OCI-LY3 (cell line): ENCODE measurements at regions not wholly inside any gene's neighbourhood (a gene's known extent, or its start where the extent isn't known, plus 50 kb on each side); places are given as distances from the start of the nearest gene placed in this dataset.

ENCODE experiments used
- H2AFZ ChIP-seq: fragments of 200-600, 300-600 bp; shearing (Covaris generic); 2 replicates; pipeline ENCODE4 v1.6.0; 2014; ENCODE audit warnings: antibody characterized with exemption, low read depth, low read length
- H3K27ac ChIP-seq: fragments of 200-600, 300-600 bp; sonication (generic); 2 replicates; pipeline ENCODE4 v1.5.1; 2014; ENCODE audit warnings: mild to moderate bottlenecking, low read length, moderate library complexity, mixed read lengths
- H3K27me3 ChIP-seq: fragments of 200-600, 300-600 bp; sonication (generic); 2 replicates; pipeline ENCODE4 v1.6.1; 2014; ENCODE audit warnings: low read depth, low read length, mixed read lengths
- H3K36me3 ChIP-seq: fragments of 200-600, 300-600 bp; sonication (generic); replicated peaks from 2 replicates; pipeline ENCODE3; 2014; ENCODE audit warnings: low read depth, low read length, mixed read lengths
- H3K4me1 ChIP-seq: fragments of 300-600, 200-600 bp; sonication (generic); 2 replicates; pipeline ENCODE4 v1.6.1; 2014; ENCODE audit warnings: low read length, mixed read lengths
- H3K4me2 ChIP-seq: fragments of 200-600, 300-600 bp; sonication (generic); 2 replicates; pipeline ENCODE4 v1.6.1; 2014; ENCODE audit warnings: low read length, mixed read lengths
- H3K4me3 ChIP-seq: fragments of 300-600, 200-600 bp; sonication (generic); 2 replicates; pipeline ENCODE4 v1.5.1; 2014; ENCODE audit warnings: antibody characterized with exemption, mild to moderate bottlenecking, low read length, moderate library complexity
- H3K79me2 ChIP-seq: fragments of 300-600, 200-600 bp; shearing (Covaris generic); 2 replicates; pipeline ENCODE4 v1.6.1; 2014; ENCODE audit warnings: mild to moderate bottlenecking, low read length, mixed read lengths
- H3K9ac ChIP-seq: fragments of 300-600, 200-600 bp; shearing (Covaris generic); 2 replicates; pipeline ENCODE4 v1.6.0; 2014; ENCODE audit warnings: mild to moderate bottlenecking, low read length, moderate library complexity
- H3K9me3 ChIP-seq: fragments of 200-600, 300-600 bp; shearing (Covaris generic); 2 replicates; pipeline ENCODE4 v1.6.1; 2014; ENCODE audit warnings: low read length, mixed read lengths; ENCODE audit not compliant: insufficient read depth
- H4K20me1 ChIP-seq: fragments of 200-600, 300-600 bp; sonication (generic); 2 replicates; pipeline ENCODE4 v1.6.1; 2016; ENCODE audit warnings: low read length, mixed read lengths; ENCODE audit not compliant: insufficient read depth
- CTCF ChIP-seq: fragments of 200-600, 300-600 bp; sonication (generic); IDR thresholded peaks from 2 replicates; pipeline ENCODE4 v1.5.1; 2014; ENCODE audit warnings: antibody characterized with exemption, low read length, low read depth
- EZH2phosphoT487 ChIP-seq: fragments of 200-600 bp; shearing (Covaris generic); IDR thresholded peaks from 2 replicates; pipeline ENCODE4 v1.6.1; 2018; ENCODE audit warnings: antibody characterized with exemption, mixed run types, low read depth

- peak overlapping the region; percentile 45 for H3K4me2 ChIP-seq
- H3K27ac ChIP-seq, result no peak overlapping the region
- H3K4me3 ChIP-seq, result peak overlapping the region; percentile 43; the same call in 1 of the 2 replicates
- no peaks in the 10 kb centered on the region for H3K36me3 ChIP-seq
- 0 out of 2 replicates have a peak, but pooled peaks cover 4% of the 10 kb centered on the region for H3K27me3 ChIP-seq
- H3K9me3 ChIP-seq, result no peaks in the 10 kb centered on the region
- no peaks in the 10 kb centered on the region for H3K79me2 ChIP-seq
- peaks cover 9% of the 10 kb centered on the region; the same call in 1 of the 2 replicates for H3K4me1 ChIP-seq
- TF ChIP-seq EZH2phosphoT487 (no peak), CTCF (peak; percentile 29)
- no peaks in the 10 kb centered on the region for H4K20me1 ChIP-seq
- no peak overlapping the region for H3K9ac ChIP-seq
- H2AFZ ChIP-seq, result no peak overlapping the region
These were observed 254.6 kb upstream of the SLC24A2 start for GRCh38 chr9:20043461-20043860.

- H3K27ac ChIP-seq, result no peak overlapping the region
- no peaks in the 10 kb centered on the region for H4K20me1 ChIP-seq
- peak overlapping the region; percentile 45 for H3K4me2 ChIP-seq
- no peak overlapping the region for H2AFZ ChIP-seq
- H3K9me3 ChIP-seq, result no peaks in the 10 kb centered on the region
- H3K4me1 ChIP-seq, result 0 out of 2 replicates have a peak, but pooled peaks cover 5% of the 10 kb centered on the region
- peak overlapping the region; percentile 43; the same call in 1 of the 2 replicates for H3K4me3 ChIP-seq
- H3K79me2 ChIP-seq, result no peaks in the 10 kb centered on the region
- H3K9ac ChIP-seq, result no peak overlapping the region
- 0 out of 2 replicates have a peak, but pooled peaks cover 4% of the 10 kb centered on the region for H3K27me3 ChIP-seq
- TF ChIP-seq EZH2phosphoT487 (no peak), CTCF (no peak)
- no peaks in the 10 kb centered on the region for H3K36me3 ChIP-seq
These were observed 254.2 kb upstream of the SLC24A2 start for GRCh38 chr9:20043035-20043434.

- Histone ChIP-seq H3K9ac (no peak overlapping the region), H3K27me3 (0 out of 2 replicates have a peak, but pooled peaks cover 4% of the 10 kb centered on the region), H3K4me2 (no peak overlapping the region), H3K79me2 (no peaks in the 10 kb centered on the region), H3K4me3 (no peak overlapping the region), H4K20me1 (no peaks in the 10 kb centered on the region), H3K36me3 (no peaks in the 10 kb centered on the region), H3K9me3 (no peaks in the 10 kb centered on the region), H3K4me1 (0 out of 2 replicates have a peak, but pooled peaks cover 5% of the 10 kb centered on the region), H2AFZ (no peak overlapping the region), H3K27ac (no peak overlapping the region)
- TF ChIP-seq CTCF (no peak), EZH2phosphoT487 (no peak)
These were observed 253.4 kb upstream of the SLC24A2 start for GRCh38 chr9:20042128-20042711.

GRCh38 chr9:20041697-20042081 lies 252.9 kb upstream of the SLC24A2 start:
- H3K27me3 ChIP-seq, result 0 out of 2 replicates have a peak, but pooled peaks cover 4% of the 10 kb centered on the region
- H4K20me1 ChIP-seq, result no peaks in the 10 kb centered on the region
- H3K36me3 ChIP-seq, result no peaks in the 10 kb centered on the region
- TF ChIP-seq EZH2phosphoT487 (no peak), CTCF (no peak)
- no peak overlapping the region for H3K9ac ChIP-seq
- H3K4me1 ChIP-seq, result 0 out of 2 replicates have a peak, but pooled peaks cover 5% of the 10 kb centered on the region
- no peak overlapping the region for H2AFZ ChIP-seq
- H3K9me3 ChIP-seq, result no peaks in the 10 kb centered on the region
- no peaks in the 10 kb centered on the region for H3K79me2 ChIP-seq
- H3K4me3 ChIP-seq, result no peak overlapping the region
- no peak overlapping the region for H3K27ac ChIP-seq
- H3K4me2 ChIP-seq, result no peak overlapping the region
